Liver (tissue), 3 donors: ENCODE measurements at regions not wholly inside any gene's neighbourhood (a gene's known extent, or its start where the extent isn't known, plus 50 kb on each side); places are given as distances from the start of the nearest gene placed in this dataset.

Source experiments
- EGR1 ChIP-seq, 2 donors: IDR thresholded peaks; 2 replicates each; pipeline ENCODE4 v1.6.1; 2016 to 2018; ENCODE audit warnings: antibody characterized with exemption in 2 of 2, low read depth in 2 of 2
- FOXA1 ChIP-seq: IDR thresholded peaks from 2 replicates; pipeline ENCODE4 v1.6.1; 2016; ENCODE audit warnings: antibody characterized with exemption
- GABPA ChIP-seq, 2 donors: IDR thresholded peaks in 1 of 2; conservative IDR thresholded peaks in 1 of 2; 2 replicates each; pipeline ENCODE4 v1.6.1; 2016; ENCODE audit warnings: antibody characterized with exemption in 2 of 2, mild to moderate bottlenecking in 1 of 2, moderate library complexity in 1 of 2
- TAF1 ChIP-seq: conservative IDR thresholded peaks from 2 replicates; pipeline ENCODE4 v1.6.1; 2016; ENCODE audit warnings: antibody characterized with exemption, mild to moderate bottlenecking
- TF ChIP-seq, protein P1 (sequence below): fragments of 150-350 bp; IDR thresholded peaks from 2 replicates; pipeline ENCODE4 v1.5.1; 2017; ENCODE audit warnings: improper control_type of control experiment, low read depth, low read length; ENCODE audit not compliant: missing input control
- TF ChIP-seq, protein P2 (sequence below): IDR thresholded peaks from 2 replicates; pipeline ENCODE4 v1.6.1; 2016; ENCODE audit warnings: antibody characterized with exemption
- TF ChIP-seq, protein P3 (sequence below): IDR thresholded peaks from 2 replicates; pipeline ENCODE4 v1.6.1; 2016; ENCODE audit warnings: antibody characterized with exemption, mild to moderate bottlenecking
- donor health status: healthy.
- donor health status: healthy.

- TF ChIP-seq, protein P1, sequence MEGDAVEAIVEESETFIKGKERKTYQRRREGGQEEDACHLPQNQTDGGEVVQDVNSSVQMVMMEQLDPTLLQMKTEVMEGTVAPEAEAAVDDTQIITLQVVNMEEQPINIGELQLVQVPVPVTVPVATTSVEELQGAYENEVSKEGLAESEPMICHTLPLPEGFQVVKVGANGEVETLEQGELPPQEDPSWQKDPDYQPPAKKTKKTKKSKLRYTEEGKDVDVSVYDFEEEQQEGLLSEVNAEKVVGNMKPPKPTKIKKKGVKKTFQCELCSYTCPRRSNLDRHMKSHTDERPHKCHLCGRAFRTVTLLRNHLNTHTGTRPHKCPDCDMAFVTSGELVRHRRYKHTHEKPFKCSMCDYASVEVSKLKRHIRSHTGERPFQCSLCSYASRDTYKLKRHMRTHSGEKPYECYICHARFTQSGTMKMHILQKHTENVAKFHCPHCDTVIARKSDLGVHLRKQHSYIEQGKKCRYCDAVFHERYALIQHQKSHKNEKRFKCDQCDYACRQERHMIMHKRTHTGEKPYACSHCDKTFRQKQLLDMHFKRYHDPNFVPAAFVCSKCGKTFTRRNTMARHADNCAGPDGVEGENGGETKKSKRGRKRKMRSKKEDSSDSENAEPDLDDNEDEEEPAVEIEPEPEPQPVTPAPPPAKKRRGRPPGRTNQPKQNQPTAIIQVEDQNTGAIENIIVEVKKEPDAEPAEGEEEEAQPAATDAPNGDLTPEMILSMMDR, result no peak
- TF ChIP-seq, protein P2, sequence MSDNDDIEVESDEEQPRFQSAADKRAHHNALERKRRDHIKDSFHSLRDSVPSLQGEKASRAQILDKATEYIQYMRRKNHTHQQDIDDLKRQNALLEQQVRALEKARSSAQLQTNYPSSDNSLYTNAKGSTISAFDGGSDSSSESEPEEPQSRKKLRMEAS, result no peak
- TF ChIP-seq, protein P3, sequence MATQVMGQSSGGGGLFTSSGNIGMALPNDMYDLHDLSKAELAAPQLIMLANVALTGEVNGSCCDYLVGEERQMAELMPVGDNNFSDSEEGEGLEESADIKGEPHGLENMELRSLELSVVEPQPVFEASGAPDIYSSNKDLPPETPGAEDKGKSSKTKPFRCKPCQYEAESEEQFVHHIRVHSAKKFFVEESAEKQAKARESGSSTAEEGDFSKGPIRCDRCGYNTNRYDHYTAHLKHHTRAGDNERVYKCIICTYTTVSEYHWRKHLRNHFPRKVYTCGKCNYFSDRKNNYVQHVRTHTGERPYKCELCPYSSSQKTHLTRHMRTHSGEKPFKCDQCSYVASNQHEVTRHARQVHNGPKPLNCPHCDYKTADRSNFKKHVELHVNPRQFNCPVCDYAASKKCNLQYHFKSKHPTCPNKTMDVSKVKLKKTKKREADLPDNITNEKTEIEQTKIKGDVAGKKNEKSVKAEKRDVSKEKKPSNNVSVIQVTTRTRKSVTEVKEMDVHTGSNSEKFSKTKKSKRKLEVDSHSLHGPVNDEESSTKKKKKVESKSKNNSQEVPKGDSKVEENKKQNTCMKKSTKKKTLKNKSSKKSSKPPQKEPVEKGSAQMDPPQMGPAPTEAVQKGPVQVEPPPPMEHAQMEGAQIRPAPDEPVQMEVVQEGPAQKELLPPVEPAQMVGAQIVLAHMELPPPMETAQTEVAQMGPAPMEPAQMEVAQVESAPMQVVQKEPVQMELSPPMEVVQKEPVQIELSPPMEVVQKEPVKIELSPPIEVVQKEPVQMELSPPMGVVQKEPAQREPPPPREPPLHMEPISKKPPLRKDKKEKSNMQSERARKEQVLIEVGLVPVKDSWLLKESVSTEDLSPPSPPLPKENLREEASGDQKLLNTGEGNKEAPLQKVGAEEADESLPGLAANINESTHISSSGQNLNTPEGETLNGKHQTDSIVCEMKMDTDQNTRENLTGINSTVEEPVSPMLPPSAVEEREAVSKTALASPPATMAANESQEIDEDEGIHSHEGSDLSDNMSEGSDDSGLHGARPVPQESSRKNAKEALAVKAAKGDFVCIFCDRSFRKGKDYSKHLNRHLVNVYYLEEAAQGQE, result no peak
- TF ChIP-seq EGR1 (IDR thresholded peaks at IDR 0.05; ENCODE audit: low read depth in 2 of 2) (no peak), GABPA (IDR thresholded peaks at IDR 0.05 in 1 of 2, conservative IDR thresholded peaks at IDR 0.05 in 1 of 2) (no peak), FOXA1 (no peak), TAF1 (no peak)
These were observed 227.8 kb upstream of the P2RY1 start for GRCh38 chr3:152607179-152607578.
